SK-N-SH (cell line): ENCODE measurements at regions not wholly inside any gene's neighbourhood (a gene's known extent, or its start where the extent isn't known, plus 50 kb on each side); places are given as distances from the start of the nearest gene placed in this dataset.

Source experiments
- CTCF ChIA-PET: fragments of 300-600, 350-600 bp; formaldehyde crosslinking; extraction: SDS; loops from one replicate; lab custom pipeline; 2021; lab: Yijun Ruan, JAX
- POLR2A ChIA-PET: fragments of 350-600 bp; sonication (Branson Sonifier 250); formaldehyde crosslinking; extraction: SDS; loops from one replicate; lab custom pipeline; 2020; ENCODE audit warnings: antibody characterized with exemption, inconsistent platforms; lab: Yijun Ruan, JAX
- DNase-seq: peaks from one replicate; pipeline ENCODE4 v3.0.0; 2012
- H2AFZ ChIP-seq: fragments of 200-600 bp; sonication (generic); 2 replicates; pipeline ENCODE4 v1.8.1; 2016; ENCODE audit warnings: antibody characterized with exemption, mild to moderate bottlenecking, low read depth
- H3F3A ChIP-seq: fragments of 200-600 bp; sonication (generic); replicated peaks from 2 replicates; pipeline ENCODE3; 2016; ENCODE audit warnings: antibody characterized with exemption, mild to moderate bottlenecking; ENCODE audit not compliant: insufficient read depth
- H3K27ac ChIP-seq, 2 experiments: fragments of 200-500 bp in 1 of 2; fragments of 200-600 bp in 1 of 2; sonication (Bioruptor generic) in 1 of 2; sonication (generic), shearing (Covaris generic) in 1 of 2; 2 replicates each; pipeline versions ENCODE4 v1.5.1 to v1.6.1; 2014 to 2016; ENCODE audit warnings: low read depth in 2 of 2, inconsistent platforms in 1 of 2, low read length in 1 of 2, mild to moderate bottlenecking in 1 of 2, mixed read lengths in 1 of 2
- H3K27me3 ChIP-seq: fragments of 200-600 bp; sonication (generic), shearing (Covaris generic); 2 replicates; pipeline ENCODE4 v1.6.1; 2016; ENCODE audit warnings: mixed run types; ENCODE audit not compliant: insufficient read depth
- H3K36me3 ChIP-seq, 2 experiments: fragments of 200-500 bp in 1 of 2; fragments of 200-600 bp in 1 of 2; sonication (Bioruptor generic) in 1 of 2; sonication (generic) in 1 of 2; replicated peaks in 1 of 2; 2 replicates each; pipeline versions ENCODE3 to v1.5.1; 2014 to 2016; ENCODE audit warnings: low read length in 1 of 2, mild to moderate bottlenecking in 1 of 2; ENCODE audit not compliant: insufficient read depth in 2 of 2, control insufficient read depth in 1 of 2
- H3K4me1 ChIP-seq, 2 experiments: fragments of 200-500 bp in 1 of 2; fragments of 200-600 bp in 1 of 2; sonication (Bioruptor generic) in 1 of 2; sonication (generic), shearing (Covaris generic) in 1 of 2; 2 replicates each; pipeline versions ENCODE4 v1.5.1 to v1.6.1; 2014 to 2016; ENCODE audit warnings: low read depth in 1 of 2, low read length in 1 of 2, mixed run types in 1 of 2; ENCODE audit not compliant: insufficient read depth in 2 of 2, control insufficient read depth in 1 of 2
- H3K4me2 ChIP-seq: fragments of 200-600 bp; sonication (generic), shearing (Covaris generic); 2 replicates; pipeline ENCODE4 v1.6.1; 2017; ENCODE audit warnings: mixed run types
- H3K4me3 ChIP-seq, 2 experiments: fragments of 200-500 bp in 1 of 2; fragments of 200-600 bp in 1 of 2; sonication (Bioruptor generic) in 1 of 2; sonication (generic), shearing (Covaris generic) in 1 of 2; 2 replicates each; pipeline versions ENCODE4 v1.5.1 to v1.8.1; 2014 to 2016; ENCODE audit warnings: low read depth in 2 of 2, inconsistent platforms in 1 of 2, low read length in 1 of 2, mild to moderate bottlenecking in 1 of 2, mixed read lengths in 1 of 2, moderate library complexity in 1 of 2
- H3K79me2 ChIP-seq: fragments of 200-600 bp; sonication (generic); 2 replicates; pipeline ENCODE4 v1.8.1; 2017; ENCODE audit warnings: mild to moderate bottlenecking; ENCODE audit not compliant: insufficient read depth
- H3K9ac ChIP-seq: fragments of 200-600 bp; sonication (generic); 2 replicates; pipeline ENCODE4 v1.6.1; 2017; ENCODE audit warnings: mixed run types
- H3K9me2 ChIP-seq: fragments of 200-600 bp; sonication (generic); 2 replicates; pipeline ENCODE4 v1.6.1; 2017; ENCODE audit warnings: mixed run types
- H3K9me3 ChIP-seq: fragments of 200-600 bp; sonication (generic); 2 replicates; pipeline ENCODE4 v1.6.1; 2017; ENCODE audit warnings: mixed run types, mild to moderate bottlenecking, moderate library complexity
- H4K20me1 ChIP-seq: fragments of 200-600 bp; sonication (generic); 2 replicates; pipeline ENCODE4 v1.6.1; 2017; ENCODE audit warnings: mild to moderate bottlenecking, mixed run types; ENCODE audit not compliant: insufficient read depth
- CHD2 ChIP-seq: fragments of 150-350 bp; IDR thresholded peaks from 2 replicates; pipeline ENCODE4 v1.6.1; 2018; ENCODE audit warnings: low read length; ENCODE audit not compliant: partially characterized antibody
- EZH2phosphoT487 ChIP-seq: fragments of 200-600 bp; sonication (generic); IDR thresholded peaks from 2 replicates; pipeline ENCODE4 v1.6.1; 2017; ENCODE audit warnings: low read depth, mixed run types, mild to moderate bottlenecking, antibody characterized with exemption, moderate library complexity, borderline replicate concordance
- FOSL2 ChIP-seq: IDR thresholded peaks from 2 replicates; pipeline ENCODE4 v1.4.0; 2012; ENCODE audit warnings: low read depth, mild to moderate bottlenecking, moderate library complexity, borderline replicate concordance
- GABPA ChIP-seq: IDR thresholded peaks from 2 replicates; pipeline ENCODE4 v1.4.0; 2012; ENCODE audit warnings: low read depth, mild to moderate bottlenecking
- IRF3 ChIP-seq: fragments of 150-350 bp; IDR thresholded peaks from 2 replicates; pipeline ENCODE4 v1.6.1; 2016; ENCODE audit warnings: mild to moderate bottlenecking, low read depth, low read length
- JUND ChIP-seq: IDR thresholded peaks from 2 replicates; pipeline ENCODE4 v1.4.0; 2012
- MAX ChIP-seq: IDR thresholded peaks from 2 replicates; pipeline ENCODE4 v1.4.0; 2012; ENCODE audit warnings: low read depth
- MEF2A ChIP-seq: IDR thresholded peaks from 2 replicates; pipeline ENCODE4 v1.4.0; 2012; ENCODE audit warnings: low read depth, borderline replicate concordance
- MXI1 ChIP-seq: IDR thresholded peaks from 2 replicates; pipeline ENCODE4 v1.6.1; 2012; ENCODE audit warnings: mild to moderate bottlenecking, low read depth, low read length, improper control_type of control experiment
- NFIC ChIP-seq: IDR thresholded peaks from 2 replicates; pipeline ENCODE4 v1.4.0; 2012; ENCODE audit warnings: borderline replicate concordance
- NRF1 ChIP-seq: IDR thresholded peaks from 2 replicates; pipeline ENCODE4 v1.6.1; 2012; ENCODE audit warnings: low read depth, mild to moderate bottlenecking, low read length
- PBX3 ChIP-seq: IDR thresholded peaks from 2 replicates; pipeline ENCODE4; 2012
- RAD21 ChIP-seq: IDR thresholded peaks from 2 replicates; pipeline ENCODE4 v1.6.1; 2012; ENCODE audit warnings: mild to moderate bottlenecking, low read length
- REST ChIP-seq: IDR thresholded peaks from 2 replicates; pipeline ENCODE4 v1.6.1; 2012; ENCODE audit warnings: mild to moderate bottlenecking, low read depth, low read length, moderate library complexity
- RXRA ChIP-seq: IDR thresholded peaks from 2 replicates; pipeline ENCODE4 v1.4.0; 2012; ENCODE audit warnings: low read depth, mild to moderate bottlenecking, borderline replicate concordance
- SIN3A ChIP-seq: IDR thresholded peaks from 2 replicates; pipeline ENCODE4 v1.6.1; 2012; ENCODE audit warnings: low read depth, mild to moderate bottlenecking, low read length, moderate library complexity, borderline replicate concordance
- TEAD4 ChIP-seq: IDR thresholded peaks from 2 replicates; pipeline ENCODE4 v1.4.0; 2012; ENCODE audit warnings: mild to moderate bottlenecking, borderline replicate concordance; ENCODE audit not compliant: insufficient read depth
- USF1 ChIP-seq: IDR thresholded peaks from 2 replicates; pipeline ENCODE4 v1.4.0; 2012; ENCODE audit warnings: low read depth, borderline replicate concordance
- ZBTB33 ChIP-seq: IDR thresholded peaks from 2 replicates; pipeline ENCODE4 v1.4.0; 2012; ENCODE audit warnings: low read depth, borderline replicate concordance
- whole genome bisulfite sequencing: methylation state at CpG from one replicate; pipeline ENCODE4 v1.1.6; 2017; ENCODE audit warnings: low lambda C conversion rate; 5-methylcytosine and 5-hydroxymethylcytosine counted together

GRCh38 chrX:92241249-92241648, 462.1 kb downstream of the PCDH11X start (continued):
- TF ChIP-seq MAX (no peak), RAD21 (no peak), MXI1 (no peak), CHD2 (no peak), EZH2phosphoT487 (no peak), JUND (no peak), FOSL2 (no peak)

GRCh38 chrX:92247076-92247475, 467.9 kb downstream of the PCDH11X start:
- H3K4me2 ChIP-seq: no peak overlapping the region
- H3K9me2 ChIP-seq: no peaks in the 10 kb centered on the region
- 12% methylated on average over 2 of the region's 2 CpGs for WGBS
- no peak overlapping the region for H3K9ac ChIP-seq
- no peaks in the 10 kb centered on the region for H3K9me3 ChIP-seq
- H3K27ac ChIP-seq: no peak overlapping the region
- H3K36me3 ChIP-seq: no peaks in the 10 kb centered on the region
- no peak for DNase-seq
- TF ChIP-seq PBX3: no peak
- no peak for TF ChIP-seq IRF3
- no peak for TF ChIP-seq SIN3A
- TF ChIP-seq TEAD4: no peak
- TF ChIP-seq GABPA: no peak
- TF ChIP-seq MEF2A: no peak
- TF ChIP-seq ZBTB33: no peak
- no peak for TF ChIP-seq REST
- TF ChIP-seq RXRA: no peak
- TF ChIP-seq NFIC: no peak
- TF ChIP-seq NRF1: no peak
- no peak for TF ChIP-seq RAD21
- no peak for TF ChIP-seq USF1
- H3K27me3 ChIP-seq: no peaks in the 10 kb centered on the region; the same call in 1 of the 2 replicates
- POLR2A ChIA-PET: no interaction called here
- H4K20me1 ChIP-seq: no peaks in the 10 kb centered on the region
- no peak overlapping the region; a peak in 1 of 4 replicates for H3K4me3 ChIP-seq
- no peaks in the 10 kb centered on the region for H3K79me2 ChIP-seq
- CTCF ChIA-PET: no interaction called here
- H2AFZ ChIP-seq: peak overlapping the region; percentile 68; the same call in 1 of the 2 replicates
- no peaks in the 10 kb centered on the region for H3K4me1 ChIP-seq
- no peaks in the 10 kb centered on the region for H3F3A ChIP-seq
